ENCODE measurements at regions not wholly inside any gene's neighbourhood (a gene's known extent, or its start where the extent isn't known, plus 50 kb on each side); places are given as distances from the start of the nearest gene placed in this dataset.

DNA sequence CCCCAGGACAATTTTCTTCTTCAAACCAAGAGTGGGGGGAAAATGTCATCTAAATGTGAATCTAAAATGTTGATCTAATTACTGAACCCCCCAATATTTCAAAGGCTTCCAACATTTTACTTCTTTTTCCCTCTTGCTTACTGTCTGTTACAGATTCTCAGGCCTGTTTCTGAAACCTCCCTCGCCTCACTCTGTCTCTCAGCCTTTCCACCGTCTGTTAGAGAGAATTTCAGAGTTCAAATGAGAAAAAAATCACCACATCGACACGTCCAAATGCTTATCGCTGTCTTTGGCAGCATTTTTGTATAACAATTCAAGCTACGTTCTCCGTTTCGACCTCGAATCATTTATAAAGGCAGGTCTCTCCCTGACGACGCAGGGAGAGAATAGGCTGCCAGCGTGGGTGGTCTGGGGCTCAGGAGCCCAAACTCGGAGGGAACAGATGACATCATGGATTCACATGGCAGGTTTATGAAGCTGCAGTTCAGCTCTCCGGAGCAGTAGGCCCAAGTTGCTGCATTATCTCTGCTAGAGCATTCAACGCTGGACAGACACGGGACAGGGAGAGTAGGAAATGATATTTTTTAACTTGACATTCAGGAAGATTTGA is 139.8 kb downstream of the GAS1 start:
- no peak overlapping the region for H3K4me3 ChIP-seq
- TF ChIP-seq, protein P1, sequence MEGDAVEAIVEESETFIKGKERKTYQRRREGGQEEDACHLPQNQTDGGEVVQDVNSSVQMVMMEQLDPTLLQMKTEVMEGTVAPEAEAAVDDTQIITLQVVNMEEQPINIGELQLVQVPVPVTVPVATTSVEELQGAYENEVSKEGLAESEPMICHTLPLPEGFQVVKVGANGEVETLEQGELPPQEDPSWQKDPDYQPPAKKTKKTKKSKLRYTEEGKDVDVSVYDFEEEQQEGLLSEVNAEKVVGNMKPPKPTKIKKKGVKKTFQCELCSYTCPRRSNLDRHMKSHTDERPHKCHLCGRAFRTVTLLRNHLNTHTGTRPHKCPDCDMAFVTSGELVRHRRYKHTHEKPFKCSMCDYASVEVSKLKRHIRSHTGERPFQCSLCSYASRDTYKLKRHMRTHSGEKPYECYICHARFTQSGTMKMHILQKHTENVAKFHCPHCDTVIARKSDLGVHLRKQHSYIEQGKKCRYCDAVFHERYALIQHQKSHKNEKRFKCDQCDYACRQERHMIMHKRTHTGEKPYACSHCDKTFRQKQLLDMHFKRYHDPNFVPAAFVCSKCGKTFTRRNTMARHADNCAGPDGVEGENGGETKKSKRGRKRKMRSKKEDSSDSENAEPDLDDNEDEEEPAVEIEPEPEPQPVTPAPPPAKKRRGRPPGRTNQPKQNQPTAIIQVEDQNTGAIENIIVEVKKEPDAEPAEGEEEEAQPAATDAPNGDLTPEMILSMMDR (IDR thresholded peaks at IDR 0.05) = no peak
- intact Hi-C loops (cut with DNase I) = loop anchor here in 1 of 2 donors (10.0 kb wide), 1 partner anchor 63 kb away; no protein-coding TSS in a partner anchor
- ATAC-seq (no peak), DNase-seq (no peak)
- H3K27me3 ChIP-seq (ENCODE audit: insufficient read depth in 3 of 3, low read length in 2 of 3) = no peaks in the 10 kb centered on the region
- no peaks in the 10 kb centered on the region for H3K4me1 ChIP-seq
- H3K9me3 ChIP-seq = no peaks in the 10 kb centered on the region
- H3K36me3 ChIP-seq (ENCODE audit: insufficient read depth in 1 of 2, low read depth in 1 of 2) = no peaks in the 10 kb centered on the region
- no peak overlapping the region for H3K27ac ChIP-seq
- 29 to 47% (median 36%) methylated on average over 16 of the region's 16 CpGs for WGBS, 3 donors

DNA sequence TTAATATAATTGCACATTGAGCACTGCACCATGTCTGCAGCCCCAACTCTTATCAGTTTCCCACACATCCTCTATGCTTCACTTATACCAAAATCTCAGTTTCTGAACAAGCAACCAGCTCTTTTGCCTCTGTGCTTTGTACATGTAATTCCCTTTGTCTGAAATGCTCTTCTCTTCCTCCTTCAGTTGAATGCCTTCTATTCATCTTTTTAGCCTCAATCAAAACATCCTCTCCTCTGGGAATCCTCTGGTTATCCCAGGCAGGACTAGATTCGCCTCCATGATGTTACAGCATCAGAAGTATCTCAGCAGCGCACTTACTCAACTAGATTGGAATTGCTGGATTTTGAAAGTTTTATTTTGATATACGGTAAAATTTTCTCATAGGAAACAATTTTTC is 143.3 kb downstream of the GAS1 start:
- Histone ChIP-seq H3K36me3 (ENCODE audit: insufficient read depth in 1 of 2, low read depth in 1 of 2) (no peaks in the 10 kb centered on the region), H3K27me3 (ENCODE audit: insufficient read depth in 3 of 3, low read length in 2 of 3) (no peaks in the 10 kb centered on the region), H3K9me3 (no peaks in the 10 kb centered on the region), H3K27ac (no peak overlapping the region), H3K4me1 (no peaks in the 10 kb centered on the region), H3K4me3 (no peak overlapping the region)
- intact Hi-C loops (cut with DNase I) = loop anchor here in 1 of 2 donors (10.0 kb wide), 1 partner anchor 59 kb away; no protein-coding TSS in a partner anchor
- ATAC-seq (no peak), DNase-seq (no peak)
- 88 to 94% (median 92%) methylated on average over 3 of the region's 3 CpGs for WGBS, 3 donors
- TF ChIP-seq, protein P1 (IDR thresholded peaks at IDR 0.05) = no peak

DNA sequence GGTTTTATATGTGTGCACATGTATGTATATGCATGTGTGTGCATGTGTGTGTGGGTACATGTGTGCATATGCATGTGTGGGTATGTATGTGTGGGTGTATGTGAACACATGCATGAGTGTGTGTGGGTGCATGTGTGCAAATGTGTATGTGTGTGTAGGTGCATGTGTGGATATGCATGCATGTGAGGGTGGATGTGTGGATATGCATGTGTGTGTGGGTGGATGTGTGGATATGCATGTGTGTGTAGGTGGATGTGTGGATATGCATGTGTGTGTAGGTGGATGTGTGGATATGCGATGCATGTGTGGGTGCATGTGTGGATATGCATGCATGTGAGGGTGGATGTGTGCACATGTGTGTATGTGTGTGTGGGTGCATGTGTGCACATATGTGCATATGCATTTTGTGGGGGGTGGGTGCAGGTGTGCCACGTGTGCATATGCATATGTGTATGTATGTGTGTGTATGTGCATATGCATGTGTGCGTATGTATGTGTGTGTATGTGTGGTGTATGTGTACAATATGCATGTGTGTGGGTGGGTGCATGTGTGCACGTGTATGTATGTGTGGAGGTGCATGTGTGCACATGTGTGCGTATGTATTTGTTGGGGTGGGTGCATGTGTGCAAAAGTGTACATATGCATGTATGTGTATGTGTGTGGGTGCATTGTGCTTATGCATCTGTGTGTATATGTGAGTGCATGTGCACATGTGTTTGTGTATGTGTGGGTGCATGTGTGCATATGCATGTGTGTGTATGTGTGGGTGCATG is 144.2 kb downstream of the GAS1 start:
- no peak overlapping the region for H3K4me3 ChIP-seq
- no peak for ATAC-seq
- H3K4me1 ChIP-seq = no peaks in the 10 kb centered on the region
- no peak overlapping the region for H3K27ac ChIP-seq
- DNase-seq = no peak
- WGBS, 3 donors = 91 to 98% (median 95%) methylated on average over 5 of the region's 5 CpGs
- no peaks in the 10 kb centered on the region for H3K9me3 ChIP-seq
- H3K27me3 ChIP-seq (ENCODE audit: insufficient read depth in 3 of 3, low read length in 2 of 3) = no peaks in the 10 kb centered on the region
- TF ChIP-seq, protein P1 (IDR thresholded peaks at IDR 0.05) = no peak
- H3K36me3 ChIP-seq (ENCODE audit: insufficient read depth in 1 of 2, low read depth in 1 of 2) = no peaks in the 10 kb centered on the region
- intact Hi-C loops (cut with DNase I) = loop anchor here in 1 of 2 donors (10.0 kb wide), 1 partner anchor 58 kb away; no protein-coding TSS in a partner anchor

DNA sequence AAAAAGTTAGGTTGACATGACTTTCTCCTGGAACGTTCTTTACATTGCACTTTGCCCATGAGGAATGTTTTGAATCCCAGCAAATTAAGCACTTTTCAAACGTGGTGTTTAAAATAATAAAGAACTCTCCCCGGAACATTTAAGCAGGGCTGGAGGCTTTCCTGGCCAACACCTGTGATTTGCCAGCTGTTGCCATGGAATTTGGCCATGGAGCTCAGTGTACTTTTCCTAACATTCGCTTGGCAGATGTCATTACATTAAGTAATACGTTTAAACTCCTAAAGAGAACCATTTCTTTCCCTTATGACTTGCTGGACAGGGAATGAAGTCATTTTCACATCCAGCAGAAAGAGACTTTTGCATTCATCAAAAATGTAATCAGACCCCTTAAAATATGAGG is 146.1 kb downstream of the GAS1 start:
- no peaks in the 10 kb centered on the region for H3K36me3 ChIP-seq (ENCODE audit: insufficient read depth in 1 of 2, low read depth in 1 of 2)
- no peak for ATAC-seq
- H3K27ac ChIP-seq = no peak overlapping the region
- H3K4me3 ChIP-seq = no peak overlapping the region
- H3K27me3 ChIP-seq (ENCODE audit: insufficient read depth in 3 of 3, low read length in 2 of 3) = no peaks in the 10 kb centered on the region
- TF ChIP-seq, protein P1 (IDR thresholded peaks at IDR 0.05) = no peak
- DNase-seq = no peak
- no peaks in the 10 kb centered on the region for H3K9me3 ChIP-seq
- 17 to 31% (median 17%) methylated on average over 5 of the region's 5 CpGs for WGBS, 3 donors
- H3K4me1 ChIP-seq = no peaks in the 10 kb centered on the region
- intact Hi-C loops (cut with DNase I) = loop anchor here in 1 of 2 donors (10.0 kb wide), 1 partner anchor 56 kb away; no protein-coding TSS in a partner anchor
